ENCODE measurements at regions not wholly inside any gene's neighbourhood (a gene's known extent, or its start where the extent isn't known, plus 50 kb on each side); places are given as distances from the start of the nearest gene placed in this dataset.
"Not testable (repeated sequence)": the region's sequence is repeated elsewhere in the genome, so short reads cannot be mapped to it uniquely, and the experiment has no call there.

- Histone ChIP-seq H3K36me3 (ENCODE audit: control insufficient read depth, insufficient read depth, low read length) (no peaks in the 10 kb centered on the region), H3K9ac (ENCODE audit: low read depth, low read length) (no peak overlapping the region), H3K4me1 (ENCODE audit: control insufficient read depth, insufficient read depth, low read length) (no peaks in the 10 kb centered on the region), H3K9me3 (ENCODE audit: control insufficient read depth, insufficient read depth, low read length) (no peaks in the 10 kb centered on the region), H3K27me3 (ENCODE audit: control insufficient read depth, insufficient read depth, low read length) (no peaks in the 10 kb centered on the region), H3K4me3 (ENCODE audit: low read depth, low read length) (no peak overlapping the region)
Measured at GRCh38 chr18:35804377-35804776, 168.1 kb upstream of the RMP24 start.

DNA sequence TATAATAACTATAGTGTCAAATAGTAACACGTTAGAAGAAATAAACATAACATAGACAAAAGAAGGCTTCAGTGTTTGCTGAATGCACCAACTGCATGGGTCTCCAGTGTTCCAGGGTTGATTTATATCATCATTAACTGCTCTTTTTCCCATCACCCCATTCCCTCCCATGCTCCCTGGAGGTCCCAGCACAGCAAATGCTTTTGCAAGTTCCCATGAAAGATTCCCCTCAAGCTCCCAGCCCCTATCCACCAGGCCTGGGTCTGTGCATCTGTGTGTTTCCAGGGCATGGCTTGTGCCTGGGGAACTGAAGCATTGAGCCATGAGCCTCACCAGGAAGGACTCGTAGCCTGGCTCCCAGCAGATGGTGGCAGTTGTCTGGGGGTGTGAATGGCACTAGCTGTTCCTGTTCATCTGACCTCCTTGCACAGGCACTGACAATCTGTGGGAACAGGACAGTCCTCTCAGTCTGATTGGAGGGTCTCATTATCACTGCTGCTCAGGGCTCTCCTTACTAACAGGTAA lies 164.6 kb upstream of the RMP24 start:
- no peaks in the 10 kb centered on the region for H3K36me3 ChIP-seq (ENCODE audit: control insufficient read depth, insufficient read depth, low read length)
- no peaks in the 10 kb centered on the region for H3K9me3 ChIP-seq (ENCODE audit: control insufficient read depth, insufficient read depth, low read length)
- H3K9ac ChIP-seq (ENCODE audit: low read depth, low read length), result no peak overlapping the region
- no peaks in the 10 kb centered on the region for H3K27me3 ChIP-seq (ENCODE audit: control insufficient read depth, insufficient read depth, low read length)
- no peak overlapping the region for H3K4me3 ChIP-seq (ENCODE audit: low read depth, low read length)
- no peaks in the 10 kb centered on the region for H3K4me1 ChIP-seq (ENCODE audit: control insufficient read depth, insufficient read depth, low read length)

DNA sequence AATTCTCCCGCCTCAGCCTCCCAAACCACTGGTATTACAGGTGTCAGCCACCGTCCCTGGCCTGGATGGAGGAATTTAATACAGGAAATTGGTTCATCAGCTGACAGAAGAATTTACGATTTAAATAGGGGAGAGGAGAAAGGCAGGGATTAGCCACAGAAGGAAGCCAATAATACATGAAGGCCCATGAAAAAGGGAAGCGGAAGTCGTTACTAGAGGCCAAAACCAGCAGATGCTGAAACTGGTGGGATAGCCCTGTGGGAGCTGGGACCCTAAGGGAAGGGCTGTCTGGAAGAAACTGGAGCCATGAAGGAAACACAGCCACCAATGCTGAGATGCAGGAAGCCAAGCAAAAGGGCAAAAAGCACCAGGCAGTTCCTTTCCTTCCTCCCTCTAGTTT lies 163.7 kb upstream of the RMP24 start:
- Histone ChIP-seq H3K4me3 (ENCODE audit: low read depth, low read length) (no peak overlapping the region), H3K9ac (ENCODE audit: low read depth, low read length) (no peak overlapping the region), H3K9me3 (ENCODE audit: control insufficient read depth, insufficient read depth, low read length) (no peaks in the 10 kb centered on the region), H3K4me1 (ENCODE audit: control insufficient read depth, insufficient read depth, low read length) (no peaks in the 10 kb centered on the region), H3K27me3 (ENCODE audit: control insufficient read depth, insufficient read depth, low read length) (no peaks in the 10 kb centered on the region), H3K36me3 (ENCODE audit: control insufficient read depth, insufficient read depth, low read length) (no peaks in the 10 kb centered on the region)

- no peaks in the 10 kb centered on the region for H3K9me3 ChIP-seq (ENCODE audit: control insufficient read depth, insufficient read depth, low read length)
- H3K36me3 ChIP-seq (ENCODE audit: control insufficient read depth, insufficient read depth, low read length), result no peaks in the 10 kb centered on the region
- H3K9ac ChIP-seq (ENCODE audit: low read depth, low read length), result no peak overlapping the region
- no peaks in the 10 kb centered on the region for H3K27me3 ChIP-seq (ENCODE audit: control insufficient read depth, insufficient read depth, low read length)
- H3K4me3 ChIP-seq (ENCODE audit: low read depth, low read length), result no peak overlapping the region
- H3K4me1 ChIP-seq (ENCODE audit: control insufficient read depth, insufficient read depth, low read length), result no peaks in the 10 kb centered on the region
Measured at GRCh38 chr18:35810520-35810919, 162.0 kb upstream of the RMP24 start.

- no peaks in the 10 kb centered on the region for H3K27me3 ChIP-seq (ENCODE audit: control insufficient read depth, insufficient read depth, low read length)
- H3K36me3 ChIP-seq (ENCODE audit: control insufficient read depth, insufficient read depth, low read length), result no peaks in the 10 kb centered on the region
- no peaks in the 10 kb centered on the region for H3K4me1 ChIP-seq (ENCODE audit: control insufficient read depth, insufficient read depth, low read length)
- H3K4me3 ChIP-seq (ENCODE audit: low read depth, low read length), result no peak overlapping the region
- H3K9me3 ChIP-seq (ENCODE audit: control insufficient read depth, insufficient read depth, low read length), result no peaks in the 10 kb centered on the region
- H3K9ac ChIP-seq (ENCODE audit: low read depth, low read length), result no peak overlapping the region
Measured at GRCh38 chr18:35811896-35812295, 160.6 kb upstream of the RMP24 start.

DNA sequence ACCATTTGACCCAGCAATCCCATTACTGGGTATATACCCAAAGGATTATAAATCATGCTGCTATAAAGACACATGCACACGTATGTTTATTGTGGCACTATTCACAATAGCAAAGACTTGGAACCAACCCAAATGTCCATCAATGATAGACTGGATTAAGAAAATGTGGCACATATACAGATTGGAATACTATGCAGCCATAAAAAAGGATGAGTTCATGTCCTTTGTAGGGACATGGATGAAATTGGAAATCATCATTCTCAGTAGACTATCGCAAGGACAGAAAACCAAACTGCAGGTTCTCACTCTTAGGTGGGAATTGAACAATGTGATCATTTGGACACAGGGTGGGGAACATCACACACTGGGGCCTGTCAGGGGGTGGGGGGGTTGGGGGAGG lies 157.5 kb upstream of the RMP24 start:
- H3K9me3 ChIP-seq (ENCODE audit: control insufficient read depth, insufficient read depth, low read length); H3K4me3 ChIP-seq (ENCODE audit: low read depth, low read length); H3K9ac ChIP-seq (ENCODE audit: low read depth, low read length); H3K4me1 ChIP-seq (ENCODE audit: control insufficient read depth, insufficient read depth, low read length); H3K27me3 ChIP-seq (ENCODE audit: control insufficient read depth, insufficient read depth, low read length); H3K36me3 ChIP-seq (ENCODE audit: control insufficient read depth, insufficient read depth, low read length): not testable (repeated sequence)

GRCh38 chr18:35816003-35816402 lies 156.5 kb upstream of the RMP24 start:
- no peaks in the 10 kb centered on the region for H3K9me3 ChIP-seq (ENCODE audit: control insufficient read depth, insufficient read depth, low read length)
- no peak overlapping the region for H3K4me3 ChIP-seq (ENCODE audit: low read depth, low read length)
- H3K27me3 ChIP-seq (ENCODE audit: control insufficient read depth, insufficient read depth, low read length), result no peaks in the 10 kb centered on the region
- H3K4me1 ChIP-seq (ENCODE audit: control insufficient read depth, insufficient read depth, low read length), result no peaks in the 10 kb centered on the region
- no peaks in the 10 kb centered on the region for H3K36me3 ChIP-seq (ENCODE audit: control insufficient read depth, insufficient read depth, low read length)
- H3K9ac ChIP-seq (ENCODE audit: low read depth, low read length), result no peak overlapping the region

- H3K9me3 ChIP-seq (ENCODE audit: control insufficient read depth, insufficient read depth, low read length), result no peaks in the 10 kb centered on the region
- H3K36me3 ChIP-seq (ENCODE audit: control insufficient read depth, insufficient read depth, low read length), result no peaks in the 10 kb centered on the region
- H3K9ac ChIP-seq (ENCODE audit: low read depth, low read length), result no peak overlapping the region
Measured at GRCh38 chr18:35817604-35818352, 154.7 kb upstream of the RMP24 start.

DNA sequence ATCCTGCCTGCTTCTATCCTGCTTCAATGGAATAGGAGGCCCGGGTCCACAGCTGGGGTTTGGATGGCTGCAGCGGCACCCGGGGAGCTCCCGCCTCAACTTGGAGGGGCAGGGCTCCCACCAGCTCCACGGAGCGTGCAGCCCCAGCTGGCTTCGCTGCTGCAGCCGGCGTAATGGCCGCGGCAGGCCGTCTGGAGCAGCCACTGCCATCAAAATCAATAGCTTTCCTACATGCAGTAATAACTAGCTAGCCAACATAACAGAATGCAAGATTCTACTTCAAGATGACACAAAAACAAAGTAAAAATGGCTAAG lies 154.2 kb upstream of the RMP24 start:
- no peak overlapping the region for H3K4me3 ChIP-seq (ENCODE audit: low read depth, low read length)
- no peaks in the 10 kb centered on the region for H3K36me3 ChIP-seq (ENCODE audit: control insufficient read depth, insufficient read depth, low read length)
- no peak overlapping the region for H3K9ac ChIP-seq (ENCODE audit: low read depth, low read length)
- H3K4me1 ChIP-seq (ENCODE audit: control insufficient read depth, insufficient read depth, low read length), result no peaks in the 10 kb centered on the region
- no peaks in the 10 kb centered on the region for H3K27me3 ChIP-seq (ENCODE audit: control insufficient read depth, insufficient read depth, low read length)
- H3K9me3 ChIP-seq (ENCODE audit: control insufficient read depth, insufficient read depth, low read length), result no peaks in the 10 kb centered on the region

More at GRCh38 chr18:35817604-35818352, 154.7 kb upstream of the RMP24 start:
- no peaks in the 10 kb centered on the region for H3K4me1 ChIP-seq (ENCODE audit: control insufficient read depth, insufficient read depth, low read length)
- H3K27me3 ChIP-seq (ENCODE audit: control insufficient read depth, insufficient read depth, low read length), result no peaks in the 10 kb centered on the region
- no peak overlapping the region for H3K4me3 ChIP-seq (ENCODE audit: low read depth, low read length)

- no peak overlapping the region for H3K4me3 ChIP-seq (ENCODE audit: low read depth, low read length)
Measured at GRCh38 chr18:35822413-35822812, 150.1 kb upstream of the RMP24 start.

GRCh38 chr18:35826477-35826876 lies 146.0 kb upstream of the RMP24 start:
- Histone ChIP-seq H3K4me1 (ENCODE audit: control insufficient read depth, insufficient read depth, low read length) (peaks cover 22% of the 10 kb centered on the region), H3K9me3 (ENCODE audit: control insufficient read depth, insufficient read depth, low read length) (peaks cover 4% of the 10 kb centered on the region), H3K27me3 (ENCODE audit: control insufficient read depth, insufficient read depth, low read length) (no peaks in the 10 kb centered on the region), H3K36me3 (ENCODE audit: control insufficient read depth, insufficient read depth, low read length) (peaks cover under 1% of the 10 kb centered on the region), H3K4me3 (ENCODE audit: low read depth, low read length) (no peak overlapping the region), H3K9ac (ENCODE audit: low read depth, low read length) (peak overlapping the region; percentile 51)

More at GRCh38 chr18:35822413-35822812, 150.1 kb upstream of the RMP24 start:
- Histone ChIP-seq H3K36me3 (ENCODE audit: control insufficient read depth, insufficient read depth, low read length) (no peaks in the 10 kb centered on the region), H3K9ac (ENCODE audit: low read depth, low read length) (no peak overlapping the region), H3K4me1 (ENCODE audit: control insufficient read depth, insufficient read depth, low read length) (peaks cover 10% of the 10 kb centered on the region), H3K9me3 (ENCODE audit: control insufficient read depth, insufficient read depth, low read length) (no peaks in the 10 kb centered on the region), H3K27me3 (ENCODE audit: control insufficient read depth, insufficient read depth, low read length) (no peaks in the 10 kb centered on the region)

DNA sequence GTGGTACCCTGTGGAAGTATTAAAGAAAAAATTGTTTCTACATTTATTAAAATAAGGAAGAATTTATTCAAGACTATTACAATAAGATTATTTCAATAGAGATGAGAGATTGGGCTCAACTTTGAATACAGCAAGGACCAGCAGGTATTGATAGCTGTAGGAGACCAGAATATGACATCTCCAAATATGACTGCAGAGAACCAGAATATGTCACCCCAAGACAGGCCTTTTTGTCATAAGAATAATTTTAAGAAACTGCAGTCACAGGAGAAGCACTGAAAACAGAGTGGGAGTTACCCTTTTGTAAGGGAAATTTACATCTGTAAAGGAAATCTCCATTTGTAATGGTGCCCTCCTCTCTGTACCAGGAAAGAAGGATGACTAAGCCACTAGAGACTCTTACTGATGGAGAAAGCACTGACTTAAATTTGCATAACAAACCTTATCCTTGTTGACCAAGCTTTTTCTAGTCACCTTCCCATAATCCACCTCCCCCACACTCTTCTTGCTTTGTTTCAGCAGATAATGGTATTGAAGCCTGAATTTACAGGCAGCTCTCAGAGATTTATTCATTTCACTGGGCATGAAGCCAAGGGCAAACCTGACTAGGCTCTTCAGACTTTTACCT lies 145.1 kb upstream of the RMP24 start:
- Histone ChIP-seq H3K9me3 (ENCODE audit: control insufficient read depth, insufficient read depth, low read length) (peaks cover 13% of the 10 kb centered on the region), H3K9ac (ENCODE audit: low read depth, low read length) (no peak overlapping the region), H3K36me3 (ENCODE audit: control insufficient read depth, insufficient read depth, low read length) (peaks cover 3% of the 10 kb centered on the region), H3K4me3 (ENCODE audit: low read depth, low read length) (peak overlapping the region; percentile 10), H3K4me1 (ENCODE audit: control insufficient read depth, insufficient read depth, low read length) (peaks cover 22% of the 10 kb centered on the region), H3K27me3 (ENCODE audit: control insufficient read depth, insufficient read depth, low read length) (no peaks in the 10 kb centered on the region)
